Activated CD4-positive, alpha-beta T cell treated with anti-CD3 and anti-CD28 coated beads, Interleukin-2, amount 10 ng/mL, durations not matched to agents 7 days and 5 days (primary cell): ENCODE measurements at regions not wholly inside any gene's neighbourhood (a gene's known extent, or its start where the extent isn't known, plus 50 kb on each side); places are given as distances from the start of the nearest gene placed in this dataset.
"Not testable (repeated sequence)": the region's sequence is repeated elsewhere in the genome, so short reads cannot be mapped to it uniquely, and the experiment has no call there.

Experiments used
- CTCF ChIA-PET: fragments of 350-600 bp; sonication (Branson Sonifier 250); formaldehyde crosslinking; loops from one replicate; lab custom pipeline; 2021; ENCODE audit warnings: antibody characterized with exemption; lab: Charles Lee
- POLR2A ChIA-PET: fragments of 350-600 bp; sonication (Branson Sonifier 250); formaldehyde crosslinking; loops from one replicate; lab custom pipeline; 2021; ENCODE audit warnings: antibody characterized with exemption; lab: Charles Lee
- DNase-seq: peaks from one replicate; pipeline ENCODE4 v3.0.0-alpha.2; 2020
- H3K27ac Mint-ChIP-seq: one replicate; pipeline ENCODE4 v1.8.0; 2021; ENCODE audit warnings: mild to moderate bottlenecking, moderate library complexity, mixed read lengths
- H3K27me3 Mint-ChIP-seq: one replicate; pipeline ENCODE4 v1.8.0; 2021; ENCODE audit warnings: mixed read lengths
- H3K36me3 Mint-ChIP-seq: one replicate; pipeline ENCODE4 v1.8.0; 2021; ENCODE audit warnings: low read depth, mixed read lengths
- H3K4me1 Mint-ChIP-seq: one replicate; pipeline ENCODE4 v1.8.0; 2021; ENCODE audit warnings: mixed read lengths
- H3K4me3 Mint-ChIP-seq: one replicate; pipeline ENCODE4 v1.8.0; 2021; ENCODE audit warnings: mild to moderate bottlenecking, moderate library complexity, mixed read lengths
- H3K9me3 Mint-ChIP-seq: one replicate; pipeline ENCODE4 v1.8.0; 2021; ENCODE audit warnings: mixed read lengths

- Mint-ChIP-seq H3K36me3 (no peaks in the 10 kb centered on the region), H3K9me3 (peaks cover 2% of the 10 kb centered on the region), H3K4me3 (no peak overlapping the region), H3K27me3 (peaks cover 4% of the 10 kb centered on the region), H3K27ac (no peak overlapping the region), H3K4me1 (no peaks in the 10 kb centered on the region)
- ChIA-PET CTCF (no interaction called here), POLR2A (no interaction called here)
- DNase-seq, result no peak
These were observed 386.5 kb upstream of the TPM1 start for GRCh38 chr15:62656071-62656470.

DNA sequence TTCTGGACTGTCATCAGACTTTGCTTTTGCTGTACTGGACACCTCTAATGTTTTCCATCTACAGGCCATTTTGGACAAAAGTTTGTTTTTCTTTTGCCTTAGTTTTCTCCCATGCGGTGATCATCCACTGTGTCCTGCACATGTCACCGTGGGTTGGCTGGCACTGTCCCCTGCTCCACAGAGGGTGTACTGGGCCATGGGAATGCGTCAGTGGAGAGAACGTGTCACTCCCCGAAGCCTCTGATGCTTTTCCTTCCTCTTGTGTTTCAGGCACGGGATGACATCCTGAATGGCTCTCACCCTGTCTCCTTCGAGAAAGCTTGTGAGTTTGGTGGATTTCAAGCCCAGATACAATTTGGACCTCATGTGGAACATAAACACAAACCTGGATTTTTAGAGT lies 385.0 kb upstream of the TPM1 start:
- H3K9me3 Mint-ChIP-seq, H3K4me1 Mint-ChIP-seq, H3K36me3 Mint-ChIP-seq, POLR2A ChIA-PET, H3K27ac Mint-ChIP-seq, DNase-seq, H3K4me3 Mint-ChIP-seq, H3K27me3 Mint-ChIP-seq, CTCF ChIA-PET: not testable (repeated sequence)

DNA sequence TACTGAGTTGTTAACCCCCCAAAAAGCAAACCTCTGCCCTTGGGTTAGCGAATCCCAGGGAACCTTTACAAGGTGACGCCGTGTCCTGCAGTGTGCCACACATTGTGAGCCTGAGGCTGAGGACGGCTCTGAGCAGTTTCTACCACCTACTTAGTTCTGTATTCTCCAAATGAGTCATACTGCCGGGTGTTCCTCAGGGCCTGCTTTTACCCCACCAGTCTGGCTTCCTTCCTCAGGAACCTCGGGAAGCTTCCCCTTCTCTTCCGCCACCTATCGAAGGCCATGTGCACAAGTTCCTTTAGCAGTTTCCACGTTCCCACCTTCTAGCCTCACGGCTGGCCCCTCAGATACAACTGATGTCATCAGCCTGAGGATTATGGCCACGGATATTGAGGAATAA lies 384.0 kb upstream of the TPM1 start:
- Mint-ChIP-seq H3K27me3 (peaks cover 4% of the 10 kb centered on the region), H3K27ac (no peak overlapping the region), H3K4me1 (no peaks in the 10 kb centered on the region), H3K9me3 (no peaks in the 10 kb centered on the region), H3K4me3 (no peak overlapping the region), H3K36me3 (no peaks in the 10 kb centered on the region)
- POLR2A ChIA-PET, result no interaction called here
- CTCF ChIA-PET, result no interaction called here
- DNase-seq, result no peak

DNA sequence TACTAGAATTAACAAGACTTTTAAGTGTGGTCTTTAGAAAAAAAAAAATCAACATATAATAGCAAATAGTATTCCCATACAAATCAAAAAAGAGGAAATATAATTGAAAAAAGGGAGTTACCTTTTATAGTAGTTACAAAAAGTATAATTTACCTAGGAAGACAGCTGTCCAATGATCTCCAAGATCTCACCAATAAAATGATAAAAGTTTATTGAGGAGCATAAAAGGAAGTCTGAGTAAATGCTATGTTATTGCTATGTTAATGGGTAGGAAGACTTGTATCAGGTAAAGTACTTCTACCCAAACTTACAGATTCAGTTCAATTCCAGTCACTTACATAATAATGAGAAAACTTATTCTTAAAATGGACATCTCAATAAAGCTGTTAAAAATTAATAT lies 379.0 kb upstream of the TPM1 start:
- no peaks in the 10 kb centered on the region for H3K4me1 Mint-ChIP-seq
- CTCF ChIA-PET, result no interaction called here
- POLR2A ChIA-PET, result no interaction called here

DNA sequence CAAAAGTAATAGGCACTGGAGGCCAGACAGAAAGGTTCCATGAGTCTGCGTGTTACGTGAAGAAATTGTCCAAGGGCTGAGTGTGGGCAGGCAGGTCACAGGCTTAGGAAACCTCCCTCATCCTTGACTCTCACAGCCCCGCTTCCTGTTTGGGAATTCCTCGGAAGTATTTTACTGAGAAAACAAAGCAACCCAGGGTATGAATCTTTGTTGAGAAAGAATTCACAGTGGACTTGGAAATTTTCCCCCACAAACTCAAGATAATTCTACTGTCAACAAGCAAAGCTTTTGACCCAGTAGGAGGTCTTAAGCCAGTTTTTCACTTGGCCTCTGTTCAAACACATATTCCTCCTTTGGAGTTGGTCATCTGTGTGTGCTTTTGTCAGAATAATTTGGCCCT lies 377.1 kb upstream of the TPM1 start:
- Mint-ChIP-seq H3K4me3 (no peak overlapping the region), H3K36me3 (no peaks in the 10 kb centered on the region), H3K4me1 (no peaks in the 10 kb centered on the region), H3K9me3 (no peaks in the 10 kb centered on the region), H3K27ac (no peak overlapping the region), H3K27me3 (peaks cover 6% of the 10 kb centered on the region)
- ChIA-PET CTCF (no interaction called here), POLR2A (no interaction called here)
- no peak for DNase-seq

More for the DNA sequence above, 379.0 kb upstream of the TPM1 start:
- H3K27ac Mint-ChIP-seq, result no peak overlapping the region
- H3K4me3 Mint-ChIP-seq, result no peak overlapping the region
- H3K27me3 Mint-ChIP-seq, result peaks cover 7% of the 10 kb centered on the region
- H3K36me3 Mint-ChIP-seq, result no peaks in the 10 kb centered on the region
- no peaks in the 10 kb centered on the region for H3K9me3 Mint-ChIP-seq
- no peak for DNase-seq

- Mint-ChIP-seq H3K27ac (no peak overlapping the region), H3K27me3 (peaks cover 2% of the 10 kb centered on the region), H3K36me3 (no peaks in the 10 kb centered on the region), H3K9me3 (no peaks in the 10 kb centered on the region), H3K4me1 (no peaks in the 10 kb centered on the region), H3K4me3 (no peak overlapping the region)
- ChIA-PET POLR2A (no interaction called here), CTCF (no interaction called here)
- DNase-seq, result no peak
These were observed 376.5 kb upstream of the TPM1 start for GRCh38 chr15:62666046-62666445.

DNA sequence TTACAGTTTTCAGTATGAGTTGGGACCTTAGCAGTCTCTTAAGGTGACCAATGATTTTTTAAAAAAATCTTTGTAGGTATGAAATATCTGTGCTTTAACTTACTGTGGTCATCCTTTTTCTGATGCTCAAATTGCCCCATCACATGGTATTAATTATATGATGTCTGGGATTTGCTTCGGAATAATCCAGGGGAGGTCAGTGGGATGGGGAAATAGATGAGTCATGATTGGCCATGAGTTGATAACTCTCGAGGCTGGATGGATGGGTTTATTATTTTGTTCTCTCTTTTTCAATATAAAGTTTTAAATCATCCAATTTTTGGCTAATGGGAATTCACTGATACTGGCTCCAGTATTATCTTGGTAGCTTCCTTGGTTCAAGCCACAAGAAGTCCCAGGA lies 370.3 kb upstream of the TPM1 start:
- DNase-seq, result no peak
- Mint-ChIP-seq H3K4me3 (no peak overlapping the region), H3K27me3 (peaks cover 2% of the 10 kb centered on the region), H3K4me1 (no peaks in the 10 kb centered on the region), H3K36me3 (no peaks in the 10 kb centered on the region), H3K9me3 (no peaks in the 10 kb centered on the region), H3K27ac (no peak overlapping the region)
- CTCF ChIA-PET, result no interaction called here
- POLR2A ChIA-PET, result no interaction called here

- Mint-ChIP-seq H3K36me3 (no peaks in the 10 kb centered on the region), H3K4me1 (no peaks in the 10 kb centered on the region), H3K9me3 (no peaks in the 10 kb centered on the region), H3K27ac (no peak overlapping the region), H3K4me3 (no peak overlapping the region), H3K27me3 (peaks cover 2% of the 10 kb centered on the region)
- CTCF ChIA-PET, result interaction anchor here (0.6 kb wide), 2 partner anchors 1070 to 1945 kb away, joined by 3 to 4 read pairs; no protein-coding TSS in a partner anchor
- POLR2A ChIA-PET, result no interaction called here
- DNase-seq, result no peak
These were observed 365.7 kb upstream of the TPM1 start for GRCh38 chr15:62676891-62677290.

- Mint-ChIP-seq H3K4me1 (no peaks in the 10 kb centered on the region), H3K9me3 (no peaks in the 10 kb centered on the region), H3K27ac (no peak overlapping the region), H3K27me3 (peaks cover 2% of the 10 kb centered on the region), H3K36me3 (no peaks in the 10 kb centered on the region), H3K4me3 (no peak overlapping the region)
- POLR2A ChIA-PET, result no interaction called here
- CTCF ChIA-PET, result no interaction called here
- no peak for DNase-seq
These were observed 360.3 kb upstream of the TPM1 start for GRCh38 chr15:62681939-62682896.

DNA sequence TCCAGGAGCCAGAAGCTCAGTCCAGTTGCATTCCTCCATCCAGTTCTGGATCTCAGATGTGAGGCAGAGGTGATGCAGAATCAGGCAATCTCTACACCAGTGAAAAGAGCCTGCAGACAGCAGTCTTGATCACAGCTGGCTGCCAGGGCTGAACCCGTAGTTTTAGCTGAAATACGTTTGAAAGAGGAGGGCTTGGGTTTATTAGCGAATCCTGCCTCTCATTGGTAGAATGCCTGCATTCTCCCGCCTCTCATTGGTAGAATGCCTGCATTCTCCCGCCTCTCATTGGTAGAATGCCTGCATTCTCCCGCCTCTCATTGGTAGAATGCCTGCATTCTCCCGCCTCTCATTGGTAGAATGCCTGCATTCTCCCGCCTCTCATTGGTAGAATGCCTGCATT lies 359.4 kb upstream of the TPM1 start:
- CTCF ChIA-PET, H3K27ac Mint-ChIP-seq, POLR2A ChIA-PET, H3K36me3 Mint-ChIP-seq, H3K9me3 Mint-ChIP-seq, DNase-seq, H3K27me3 Mint-ChIP-seq, H3K4me3 Mint-ChIP-seq, H3K4me1 Mint-ChIP-seq: not testable (repeated sequence)

GRCh38 chr15:62684123-62684808 lies 358.3 kb upstream of the TPM1 start:
- ChIA-PET POLR2A (no interaction called here), CTCF (no interaction called here)
- Mint-ChIP-seq H3K36me3 (no peaks in the 10 kb centered on the region), H3K4me1 (no peaks in the 10 kb centered on the region), H3K27ac (no peak overlapping the region), H3K9me3 (no peaks in the 10 kb centered on the region), H3K4me3 (no peak overlapping the region), H3K27me3 (peaks cover 7% of the 10 kb centered on the region)
- DNase-seq, result no peak

DNA sequence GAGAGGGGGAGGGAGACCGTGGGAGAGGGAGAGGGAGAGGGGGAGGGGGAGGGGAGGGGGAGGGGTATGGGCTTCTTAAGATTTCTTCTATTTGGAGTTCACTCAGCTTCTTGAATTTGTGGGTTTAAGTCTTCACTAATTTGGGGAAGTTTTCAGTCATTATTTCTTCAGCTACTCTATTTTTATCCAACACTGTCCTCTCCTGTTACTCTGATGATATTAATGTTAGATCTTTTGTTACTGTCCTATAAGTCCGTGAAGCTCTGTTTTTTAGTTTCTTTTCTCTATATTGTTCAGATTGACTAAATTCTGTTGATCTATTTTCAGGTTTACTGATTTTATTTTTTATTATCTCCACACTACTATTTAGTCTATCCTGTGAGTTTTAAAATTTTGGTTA lies 351.5 kb upstream of the TPM1 start:
- POLR2A ChIA-PET, result no interaction called here
- Mint-ChIP-seq H3K9me3 (peaks cover 2% of the 10 kb centered on the region), H3K27me3 (peaks cover 7% of the 10 kb centered on the region), H3K4me3 (no peak overlapping the region), H3K36me3 (no peaks in the 10 kb centered on the region), H3K27ac (no peak overlapping the region), H3K4me1 (no peaks in the 10 kb centered on the region)
- CTCF ChIA-PET, result no interaction called here
- no peak for DNase-seq

- Mint-ChIP-seq H3K27ac (no peak overlapping the region), H3K9me3 (no peaks in the 10 kb centered on the region), H3K27me3 (no peaks in the 10 kb centered on the region), H3K36me3 (no peaks in the 10 kb centered on the region), H3K4me1 (no peaks in the 10 kb centered on the region), H3K4me3 (no peak overlapping the region)
- ChIA-PET CTCF (interaction anchor here (0.8 kb wide), 1 partner anchor 9 kb away, joined by 5 read pairs; no protein-coding TSS in a partner anchor), POLR2A (no interaction called here)
- DNase-seq, result no peak
These were observed 344.9 kb upstream of the TPM1 start for GRCh38 chr15:62697636-62698035.
